PFSK-1 (cell line): ENCODE measurements at regions not wholly inside any gene's neighbourhood (a gene's known extent, or its start where the extent isn't known, plus 50 kb on each side); places are given as distances from the start of the nearest gene placed in this dataset.

Source experiments
- FOXP2 ChIP-seq: optimal IDR thresholded peaks from 2 replicates; pipeline ENCODE3; 2011; ENCODE audit warnings: borderline replicate concordance, control low read depth, inconsistent platforms; ENCODE audit not compliant: insufficient read depth; ENCODE audit errors: extremely low read length, extremely low read depth
- POLR2AphosphoS5 ChIP-seq: IDR thresholded peaks from 2 replicates; pipeline ENCODE4 v1.6.1; 2012; ENCODE audit warnings: low read depth, mild to moderate bottlenecking, control low read depth, low read length, moderate library complexity
- SIN3A ChIP-seq: IDR thresholded peaks from 2 replicates; pipeline ENCODE4 v1.6.1; 2012; ENCODE audit warnings: mild to moderate bottlenecking, low read length, moderate library complexity, borderline replicate concordance; ENCODE audit not compliant: insufficient read depth
- TAF1 ChIP-seq: IDR thresholded peaks from 2 replicates; pipeline ENCODE4 v1.6.1; 2012; ENCODE audit warnings: low read length, control low read depth, borderline replicate concordance; ENCODE audit not compliant: insufficient read depth
- TF ChIP-seq, protein P1 (sequence below), 2 experiments: IDR thresholded peaks; 2 replicates each; pipeline versions ENCODE4 v1.6.1 to v1.8.0; 2011 to 2012; ENCODE audit warnings: low read depth in 2 of 2, low read length in 2 of 2, control low read depth in 1 of 2, inconsistent platforms in 1 of 2, mild to moderate bottlenecking in 1 of 2, moderate library complexity in 1 of 2; ENCODE audit not compliant: insufficient read depth in 1 of 2

DNA sequence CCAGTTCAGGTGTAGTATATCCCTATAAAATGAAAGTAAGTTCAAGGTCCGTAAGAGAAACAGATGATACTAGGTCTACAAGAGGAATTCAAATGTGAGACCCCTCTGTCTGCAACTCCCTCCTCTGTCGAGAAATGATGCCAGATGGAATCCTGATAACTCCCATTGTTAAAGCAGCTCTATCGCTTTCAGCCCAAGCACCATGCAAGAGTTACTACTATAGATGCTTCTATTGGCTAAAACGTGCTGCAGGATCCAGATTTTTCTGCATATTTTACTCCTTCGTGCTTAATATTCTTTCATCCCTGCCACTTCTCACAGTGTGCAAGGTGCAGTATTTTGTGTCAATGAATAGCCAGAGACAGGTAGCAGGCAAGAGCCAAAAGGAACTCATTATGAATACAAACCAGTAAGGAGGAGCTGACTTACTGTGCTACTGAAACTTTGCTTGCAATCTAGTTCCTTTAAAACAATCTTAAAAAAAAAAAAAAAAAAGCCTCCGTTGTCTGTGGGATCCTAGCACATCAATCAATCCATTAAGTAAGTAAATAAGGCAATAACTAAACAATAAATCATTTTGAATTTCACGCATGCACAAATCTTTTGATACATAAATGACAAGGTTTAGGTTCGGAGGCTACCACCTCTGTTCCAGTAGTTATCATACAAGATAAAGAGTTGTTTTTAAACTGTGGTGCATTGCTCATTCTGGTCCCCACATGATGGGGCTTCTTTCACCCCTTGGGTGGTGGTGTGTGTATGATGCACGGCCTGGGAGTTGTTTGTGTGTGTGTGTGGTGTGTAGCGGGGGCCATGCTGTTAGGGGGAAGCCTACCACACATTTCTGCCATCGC lies 151.1 kb upstream of the MPDZ start:
- TF ChIP-seq POLR2AphosphoS5: no peak
- TF ChIP-seq FOXP2: no peak
- no peak for TF ChIP-seq SIN3A
- TF ChIP-seq TAF1: no peak
- TF ChIP-seq, protein P1, sequence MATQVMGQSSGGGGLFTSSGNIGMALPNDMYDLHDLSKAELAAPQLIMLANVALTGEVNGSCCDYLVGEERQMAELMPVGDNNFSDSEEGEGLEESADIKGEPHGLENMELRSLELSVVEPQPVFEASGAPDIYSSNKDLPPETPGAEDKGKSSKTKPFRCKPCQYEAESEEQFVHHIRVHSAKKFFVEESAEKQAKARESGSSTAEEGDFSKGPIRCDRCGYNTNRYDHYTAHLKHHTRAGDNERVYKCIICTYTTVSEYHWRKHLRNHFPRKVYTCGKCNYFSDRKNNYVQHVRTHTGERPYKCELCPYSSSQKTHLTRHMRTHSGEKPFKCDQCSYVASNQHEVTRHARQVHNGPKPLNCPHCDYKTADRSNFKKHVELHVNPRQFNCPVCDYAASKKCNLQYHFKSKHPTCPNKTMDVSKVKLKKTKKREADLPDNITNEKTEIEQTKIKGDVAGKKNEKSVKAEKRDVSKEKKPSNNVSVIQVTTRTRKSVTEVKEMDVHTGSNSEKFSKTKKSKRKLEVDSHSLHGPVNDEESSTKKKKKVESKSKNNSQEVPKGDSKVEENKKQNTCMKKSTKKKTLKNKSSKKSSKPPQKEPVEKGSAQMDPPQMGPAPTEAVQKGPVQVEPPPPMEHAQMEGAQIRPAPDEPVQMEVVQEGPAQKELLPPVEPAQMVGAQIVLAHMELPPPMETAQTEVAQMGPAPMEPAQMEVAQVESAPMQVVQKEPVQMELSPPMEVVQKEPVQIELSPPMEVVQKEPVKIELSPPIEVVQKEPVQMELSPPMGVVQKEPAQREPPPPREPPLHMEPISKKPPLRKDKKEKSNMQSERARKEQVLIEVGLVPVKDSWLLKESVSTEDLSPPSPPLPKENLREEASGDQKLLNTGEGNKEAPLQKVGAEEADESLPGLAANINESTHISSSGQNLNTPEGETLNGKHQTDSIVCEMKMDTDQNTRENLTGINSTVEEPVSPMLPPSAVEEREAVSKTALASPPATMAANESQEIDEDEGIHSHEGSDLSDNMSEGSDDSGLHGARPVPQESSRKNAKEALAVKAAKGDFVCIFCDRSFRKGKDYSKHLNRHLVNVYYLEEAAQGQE (IDR thresholded peaks at IDR 0.05; ENCODE audit: insufficient read depth in 1 of 2, low read depth in 2 of 2, low read length in 2 of 2): no peak

DNA sequence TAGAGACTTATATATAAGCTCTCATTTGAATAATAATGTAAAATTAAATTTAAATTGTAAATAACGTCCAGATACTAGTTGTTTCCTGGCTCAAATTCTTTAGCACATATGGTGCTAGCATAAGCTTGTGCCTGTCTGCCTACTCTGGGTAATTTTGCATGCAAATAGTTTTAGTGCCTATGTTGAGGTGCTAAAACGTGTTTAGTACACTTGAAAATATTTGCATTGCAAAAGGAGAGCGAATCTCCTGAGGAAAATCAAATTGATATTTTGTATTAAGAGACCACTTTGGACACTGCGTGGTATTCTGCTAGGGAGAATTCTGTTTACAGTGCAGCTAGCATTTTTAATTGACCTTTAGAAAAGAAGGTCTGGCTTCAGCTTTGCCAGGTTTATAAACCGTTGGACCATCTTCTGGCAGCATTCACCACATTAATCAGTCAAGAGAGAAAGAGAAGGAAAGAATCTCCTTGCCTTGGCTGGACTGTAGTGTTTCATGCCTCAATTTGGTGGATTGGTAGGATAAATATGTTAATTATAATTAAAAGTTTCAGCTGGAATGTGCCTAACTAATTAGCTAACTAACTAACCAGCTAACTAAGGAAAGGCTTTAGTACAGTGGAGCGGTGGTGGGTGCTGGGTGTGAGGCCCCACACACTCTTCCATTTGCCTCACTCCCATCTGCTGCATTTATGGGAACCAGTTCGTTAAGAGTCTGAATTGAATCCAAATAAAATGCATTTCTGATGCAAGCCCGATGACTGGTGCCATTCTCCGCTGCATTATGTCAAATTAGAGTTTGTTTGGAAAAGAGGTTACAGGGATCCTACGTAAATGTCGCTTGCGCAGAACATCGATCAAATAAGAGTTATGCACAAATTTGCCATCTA lies 150.1 kb upstream of the MPDZ start:
- no peak for TF ChIP-seq POLR2AphosphoS5
- no peak for TF ChIP-seq TAF1
- no peak for TF ChIP-seq SIN3A
- TF ChIP-seq, protein P1 (IDR thresholded peaks at IDR 0.05; ENCODE audit: insufficient read depth in 1 of 2, low read depth in 2 of 2, low read length in 2 of 2): no peak
- TF ChIP-seq FOXP2: no peak

DNA sequence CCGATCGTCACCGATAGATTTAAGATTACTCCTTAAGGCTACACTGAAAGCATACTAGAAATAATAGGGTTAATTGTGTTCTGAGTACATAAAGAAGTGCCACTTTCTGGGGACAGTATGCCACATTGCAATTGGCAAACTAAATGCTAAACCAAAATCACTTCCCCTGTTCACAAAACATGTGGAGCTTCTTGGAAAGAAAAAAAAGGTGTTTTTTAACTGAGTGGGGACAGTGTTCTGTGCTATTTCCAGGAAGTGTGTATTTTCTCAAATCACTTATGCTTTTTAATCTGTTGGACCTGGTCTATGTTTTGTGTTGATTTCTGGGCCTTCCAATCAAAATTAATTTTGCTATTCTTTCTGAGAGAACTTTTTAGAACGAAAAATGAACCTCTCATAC lies 149.3 kb upstream of the MPDZ start:
- no peak for TF ChIP-seq POLR2AphosphoS5
- TF ChIP-seq, protein P1 (IDR thresholded peaks at IDR 0.05; ENCODE audit: insufficient read depth in 1 of 2, low read depth in 2 of 2, low read length in 2 of 2): no peak
- no peak for TF ChIP-seq SIN3A
- TF ChIP-seq TAF1: no peak
- no peak for TF ChIP-seq FOXP2

DNA sequence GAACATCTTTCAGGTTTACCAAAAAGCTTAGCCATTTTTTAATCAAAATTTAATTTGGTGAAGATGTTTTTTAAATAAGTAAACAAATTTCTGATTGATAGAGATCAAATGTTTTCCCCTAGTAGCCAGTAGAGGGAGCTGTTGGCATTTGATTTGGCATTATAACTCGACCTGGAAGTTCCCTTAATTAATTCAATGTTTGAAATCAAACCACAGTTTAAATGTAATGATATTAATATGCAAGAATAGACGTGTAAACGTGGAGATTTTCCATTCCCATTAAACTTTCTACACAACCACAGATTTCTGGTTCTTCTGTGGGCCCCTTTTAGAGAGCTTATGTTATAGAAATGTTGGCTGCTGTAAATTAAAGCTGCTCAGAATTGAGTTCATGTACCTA lies 148.1 kb upstream of the MPDZ start:
- TF ChIP-seq FOXP2: no peak
- TF ChIP-seq, protein P1 (IDR thresholded peaks at IDR 0.05; ENCODE audit: insufficient read depth in 1 of 2, low read depth in 2 of 2, low read length in 2 of 2): no peak
- no peak for TF ChIP-seq TAF1
- no peak for TF ChIP-seq SIN3A
- TF ChIP-seq POLR2AphosphoS5: no peak
